Mesenchymal stem cell (in vitro differentiated cells and primary cell): ENCODE measurements at regions not wholly inside any gene's neighbourhood (a gene's known extent, or its start where the extent isn't known, plus 50 kb on each side); places are given as distances from the start of the nearest gene placed in this dataset.

Experiments used
- DNase-seq: peaks from one replicate; pipeline ENCODE4 v3.0.0-alpha.2; 2013
- H2AFZ ChIP-seq: one replicate; pipeline ENCODE4 v1.6.1; 2013; ENCODE audit warnings: low read depth, mild to moderate bottlenecking, control low read depth, inconsistent platforms, low read length, moderate library complexity
- H2AK5ac ChIP-seq: 2 replicates; pipeline ENCODE4 v1.6.1; 2013; ENCODE audit warnings: low read length, moderate library complexity, mild to moderate bottlenecking, inconsistent platforms; ENCODE audit not compliant: severe bottlenecking
- H2BK120ac ChIP-seq: one replicate; pipeline ENCODE4 v1.6.1; 2013; ENCODE audit warnings: low read depth, mild to moderate bottlenecking, inconsistent platforms, low read length, moderate library complexity
- H2BK12ac ChIP-seq, 2 experiments: one replicate each; pipeline ENCODE4 v1.6.1; 2013; ENCODE audit warnings: inconsistent platforms in 2 of 2, low read length in 2 of 2, mild to moderate bottlenecking in 2 of 2, moderate library complexity in 2 of 2, control low read depth in 1 of 2
- H2BK15ac ChIP-seq: one replicate; pipeline ENCODE4 v1.6.1; 2013; ENCODE audit warnings: mild to moderate bottlenecking, low read depth, inconsistent platforms; ENCODE audit not compliant: poor library complexity, severe bottlenecking
- H2BK5ac ChIP-seq: 2 replicates; pipeline ENCODE4 v1.6.1; 2013; ENCODE audit warnings: low read depth, mild to moderate bottlenecking, low read length, control low read depth, inconsistent platforms; ENCODE audit not compliant: poor library complexity, severe bottlenecking
- H3K14ac ChIP-seq, 2 experiments: one replicate each; pipeline ENCODE4 v1.6.1; 2013; ENCODE audit warnings: inconsistent platforms in 2 of 2, low read length in 2 of 2, control low read depth in 1 of 2, mild to moderate bottlenecking in 1 of 2, moderate library complexity in 1 of 2
- H3K18ac ChIP-seq, 2 experiments: one replicate each; pipeline ENCODE4 v1.6.1; 2013; ENCODE audit warnings: inconsistent platforms in 2 of 2, low read length in 2 of 2, control low read depth in 1 of 2, low read depth in 1 of 2, mild to moderate bottlenecking in 1 of 2
- H3K23ac ChIP-seq, 2 experiments: one replicate each; pipeline ENCODE4 v1.6.1; 2013; ENCODE audit warnings: inconsistent platforms in 2 of 2, low read length in 2 of 2, mild to moderate bottlenecking in 2 of 2, moderate library complexity in 2 of 2, control low read depth in 1 of 2
- H3K27ac ChIP-seq: 2 replicates; pipeline ENCODE4 v1.5.1; 2013; ENCODE audit warnings: mild to moderate bottlenecking, moderate library complexity, low read length, control low read depth, inconsistent platforms; ENCODE audit not compliant: poor library complexity, severe bottlenecking
- H3K27me3 ChIP-seq, 2 experiments: 2 replicates each; pipeline versions ENCODE4 v1.6.1 to v1.7.0; 2013; ENCODE audit warnings: low read length in 2 of 2, mild to moderate bottlenecking in 2 of 2, moderate library complexity in 2 of 2, control low read depth in 1 of 2, inconsistent platforms in 1 of 2; ENCODE audit not compliant: control insufficient read depth in 1 of 2, insufficient read depth in 1 of 2
- H3K36me3 ChIP-seq, 2 experiments: 2 replicates each; pipeline versions ENCODE4 v1.6.1 to v1.7.0; 2013; ENCODE audit warnings: low read length in 2 of 2, control low read depth in 1 of 2, inconsistent platforms in 1 of 2, low read depth in 1 of 2, mild to moderate bottlenecking in 1 of 2; ENCODE audit not compliant: insufficient read depth in 2 of 2, control insufficient read depth in 1 of 2
- H3K4ac ChIP-seq, 2 experiments: one replicate each; pipeline ENCODE4 v1.6.1; 2013; ENCODE audit warnings: inconsistent platforms in 2 of 2, low read length in 2 of 2, mild to moderate bottlenecking in 2 of 2, moderate library complexity in 2 of 2, control low read depth in 1 of 2, low read depth in 1 of 2
- H3K4me1 ChIP-seq: 2 replicates; pipeline ENCODE4 v1.6.1; 2013; ENCODE audit warnings: low read depth, low read length, control low read depth; ENCODE audit not compliant: control insufficient read depth, insufficient read depth
- H3K4me2 ChIP-seq: 2 replicates; pipeline ENCODE4 v1.6.1; 2013; ENCODE audit warnings: low read length, mild to moderate bottlenecking, inconsistent platforms; ENCODE audit not compliant: poor library complexity, severe bottlenecking
- H3K4me3 ChIP-seq, 2 experiments: 2 replicates each; pipeline versions ENCODE4 v1.5.1 to v1.7.0; 2013; ENCODE audit warnings: low read length in 2 of 2, mild to moderate bottlenecking in 2 of 2, control low read depth in 1 of 2, low read depth in 1 of 2; ENCODE audit not compliant: insufficient read depth in 1 of 2
- H3K79me1 ChIP-seq: replicated peaks from 2 replicates; pipeline ENCODE4 v1.6.1; 2013; ENCODE audit warnings: mild to moderate bottlenecking, control low read depth, low read length, inconsistent platforms; ENCODE audit not compliant: poor library complexity, severe bottlenecking
- H3K9ac ChIP-seq: 2 replicates; pipeline ENCODE4 v1.7.0; 2013; ENCODE audit warnings: mild to moderate bottlenecking, low read length, moderate library complexity
- H3K9me3 ChIP-seq: 2 replicates; pipeline ENCODE4 v1.7.0; 2013; ENCODE audit warnings: mild to moderate bottlenecking, low read length; ENCODE audit not compliant: control insufficient read depth
- H4K8ac ChIP-seq: one replicate; pipeline ENCODE4 v1.6.1; 2013; ENCODE audit warnings: inconsistent platforms, mild to moderate bottlenecking, low read length, moderate library complexity
- H4K91ac ChIP-seq: one replicate; pipeline ENCODE4 v1.6.1; 2013; ENCODE audit warnings: mild to moderate bottlenecking, low read length, inconsistent platforms
- WGBS: methylation state at CpG from one replicate; pipeline ENCODE4 v1.1.7; 2013; ENCODE audit warnings: mixed read lengths; 5-methylcytosine and 5-hydroxymethylcytosine counted together

DNA sequence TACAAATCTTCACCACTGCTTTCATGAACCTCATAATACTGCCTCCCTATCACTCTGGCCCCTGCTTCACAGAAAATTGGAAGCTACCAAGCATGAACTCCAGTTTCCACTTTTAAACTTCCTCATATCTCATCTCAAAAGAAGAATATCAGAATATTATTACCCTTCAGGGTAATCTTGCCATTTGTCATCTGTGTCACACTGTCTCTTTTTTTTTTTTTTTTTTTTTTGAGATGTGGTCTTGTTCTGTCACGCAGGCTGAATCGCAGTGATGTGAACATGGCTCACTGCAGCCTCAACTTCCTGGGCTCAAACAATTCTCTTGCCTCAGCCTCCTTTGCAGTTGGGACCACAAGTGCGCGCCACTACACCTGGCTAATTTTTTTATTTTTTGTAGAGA lies 80.4 kb upstream of the TCF12 start:
- no peak overlapping the region for H3K18ac ChIP-seq
- no peak overlapping the region for H3K9ac ChIP-seq
- no peak overlapping the region for H3K4me3 ChIP-seq
- peaks cover 3% of the 10 kb centered on the region for H3K4me1 ChIP-seq
- H3K36me3 ChIP-seq: no peaks in the 10 kb centered on the region
- H3K27me3 ChIP-seq: no peaks in the 10 kb centered on the region
- H3K14ac ChIP-seq: no peak overlapping the region
- H3K79me1 ChIP-seq: no peaks in the 10 kb centered on the region
- no peak overlapping the region for H2AFZ ChIP-seq
- H2BK15ac ChIP-seq: no peak overlapping the region
- no peak overlapping the region for H4K91ac ChIP-seq
- H2BK120ac ChIP-seq: no peak overlapping the region
- H2BK12ac ChIP-seq: no peak overlapping the region
- H2BK5ac ChIP-seq: no peak overlapping the region
- 100% methylated on average over 2 of the region's 4 CpGs for WGBS
- no peak for DNase-seq
- H4K8ac ChIP-seq: no peak overlapping the region
- no peak overlapping the region for H3K27ac ChIP-seq
- no peak overlapping the region for H3K4me2 ChIP-seq
- no peaks in the 10 kb centered on the region for H3K9me3 ChIP-seq
- no peak overlapping the region for H3K4ac ChIP-seq
- H2AK5ac ChIP-seq: no peak overlapping the region
- H3K23ac ChIP-seq: no peak overlapping the region

DNA sequence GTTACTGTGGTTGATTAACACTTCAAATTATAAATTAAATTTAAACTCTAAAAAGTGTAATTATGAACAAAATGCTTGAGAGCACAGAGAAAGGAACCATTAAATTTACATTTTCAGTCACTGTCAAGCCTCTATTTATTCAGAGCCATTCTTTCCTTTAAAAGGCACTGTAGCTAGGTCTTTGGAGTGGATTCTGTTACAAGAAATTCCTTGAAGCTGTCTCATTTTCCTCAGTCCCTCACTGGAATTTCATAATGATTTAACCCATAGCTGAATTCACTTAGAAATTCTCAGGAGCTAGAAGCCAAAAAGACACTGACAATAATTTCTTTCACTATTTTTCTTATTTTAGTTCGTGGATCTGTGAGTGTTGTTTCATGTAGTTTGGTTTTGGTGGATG lies 81.2 kb upstream of the TCF12 start:
- H2BK15ac ChIP-seq: no peak overlapping the region
- H3K4me2 ChIP-seq: no peak overlapping the region
- no peak overlapping the region for H4K8ac ChIP-seq
- no peak overlapping the region for H2BK5ac ChIP-seq
- no CpG with 5 or more reads among the region's 1 CpG for WGBS
- H3K79me1 ChIP-seq: no peaks in the 10 kb centered on the region
- no peak overlapping the region for H2BK120ac ChIP-seq
- H3K4me3 ChIP-seq: no peak overlapping the region
- peaks cover 3% of the 10 kb centered on the region for H3K4me1 ChIP-seq
- no peak overlapping the region for H3K9ac ChIP-seq
- no peak overlapping the region for H3K14ac ChIP-seq
- H2AK5ac ChIP-seq: no peak overlapping the region
- DNase-seq: peak; percentile 24
- H3K4ac ChIP-seq: no peak overlapping the region
- H3K18ac ChIP-seq: no peak overlapping the region
- H2BK12ac ChIP-seq: no peak overlapping the region
- no peaks in the 10 kb centered on the region for H3K36me3 ChIP-seq
- H3K27ac ChIP-seq: no peak overlapping the region
- no peaks in the 10 kb centered on the region for H3K27me3 ChIP-seq
- no peak overlapping the region for H4K91ac ChIP-seq
- no peak overlapping the region for H2AFZ ChIP-seq
- H3K23ac ChIP-seq: no peak overlapping the region
- H3K9me3 ChIP-seq: no peaks in the 10 kb centered on the region

DNA sequence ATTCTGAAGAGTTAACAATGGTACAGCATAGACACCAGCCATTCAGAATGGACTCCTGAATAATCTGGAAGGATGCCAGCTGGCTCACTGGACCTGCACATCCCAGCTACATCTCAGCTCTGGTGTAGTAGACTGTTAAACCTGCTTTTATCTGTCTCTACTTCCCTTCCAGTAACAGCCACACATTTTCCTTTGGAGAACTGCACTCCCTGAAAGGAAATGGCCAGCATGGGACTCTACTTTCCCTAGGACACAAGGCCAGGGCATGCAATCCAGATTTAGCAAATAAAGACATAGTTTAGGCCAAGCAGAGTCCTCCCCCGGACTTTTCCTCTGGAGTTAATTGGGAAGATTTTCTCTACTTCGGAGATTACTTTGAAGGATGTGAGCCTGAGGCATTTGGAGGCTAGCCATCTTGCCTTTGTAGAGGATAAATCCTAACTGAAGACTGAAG lies 82.7 kb upstream of the TCF12 start:
- no peaks in the 10 kb centered on the region for H3K36me3 ChIP-seq
- H2BK12ac ChIP-seq: no peak overlapping the region
- 98% methylated on average over 2 of the region's 2 CpGs for WGBS
- no peak overlapping the region for H3K4me2 ChIP-seq
- H3K14ac ChIP-seq: no peak overlapping the region
- H2BK120ac ChIP-seq: no peak overlapping the region
- H4K8ac ChIP-seq: no peak overlapping the region
- peaks cover 3% of the 10 kb centered on the region for H3K4me1 ChIP-seq
- no peak overlapping the region for H3K23ac ChIP-seq
- H3K27ac ChIP-seq: peak overlapping the region; percentile 20
- H3K27me3 ChIP-seq: no peaks in the 10 kb centered on the region
- no peak overlapping the region for H2AFZ ChIP-seq
- no peak overlapping the region for H3K4me3 ChIP-seq
- peak overlapping the region; percentile 13 for H2AK5ac ChIP-seq
- H3K4ac ChIP-seq: no peak overlapping the region
- DNase-seq: no peak
- H3K9ac ChIP-seq: no peak overlapping the region
- H4K91ac ChIP-seq: no peak overlapping the region
- H3K9me3 ChIP-seq: no peaks in the 10 kb centered on the region
- H3K18ac ChIP-seq: no peak overlapping the region
- no peak overlapping the region for H2BK15ac ChIP-seq
- H2BK5ac ChIP-seq: peak overlapping the region; percentile 44
- no peaks in the 10 kb centered on the region for H3K79me1 ChIP-seq

DNA sequence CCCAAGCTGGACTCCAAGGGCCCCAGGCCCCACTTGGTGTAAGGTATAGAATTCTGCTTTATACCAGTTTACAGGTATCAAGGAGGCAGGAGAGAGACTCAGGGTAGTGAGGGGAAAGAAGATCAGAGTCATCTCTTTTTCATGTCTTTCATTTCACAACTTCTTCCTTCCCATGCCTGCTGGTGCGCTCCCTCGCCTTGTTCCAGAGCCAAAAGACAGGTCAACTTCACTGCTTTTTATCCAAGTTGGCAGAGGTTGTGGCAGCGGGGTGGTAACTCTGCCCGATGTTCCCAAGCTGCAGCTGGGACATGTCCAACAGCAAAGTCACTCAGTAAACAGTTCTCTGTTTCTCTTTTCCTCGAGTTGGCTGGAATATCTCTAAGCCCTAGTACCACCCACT lies 86.3 kb upstream of the TCF12 start:
- WGBS: 85% methylated on average over 5 of the region's 5 CpGs
- DNase-seq: no peak
- no peak overlapping the region for H4K8ac ChIP-seq

More for the DNA sequence above, 86.3 kb upstream of the TCF12 start:
- H3K27ac ChIP-seq: no peak overlapping the region
- H3K4ac ChIP-seq: no peak overlapping the region
- H2AK5ac ChIP-seq: no peak overlapping the region
- no peak overlapping the region for H3K14ac ChIP-seq
- H3K4me2 ChIP-seq: no peak overlapping the region
- H2BK15ac ChIP-seq: no peak overlapping the region
- H3K9ac ChIP-seq: no peak overlapping the region
- H3K23ac ChIP-seq: no peak overlapping the region
- no peak overlapping the region for H4K91ac ChIP-seq
- no peaks in the 10 kb centered on the region for H3K27me3 ChIP-seq
- no peaks in the 10 kb centered on the region for H3K36me3 ChIP-seq
- H3K4me1 ChIP-seq: peaks cover 3% of the 10 kb centered on the region
- H3K9me3 ChIP-seq: no peaks in the 10 kb centered on the region
- H3K18ac ChIP-seq: no peak overlapping the region
- no peak overlapping the region for H3K4me3 ChIP-seq
- H3K79me1 ChIP-seq: no peaks in the 10 kb centered on the region
- no peak overlapping the region for H2BK12ac ChIP-seq
- H2BK5ac ChIP-seq: no peak overlapping the region
- no peak overlapping the region for H2BK120ac ChIP-seq
- no peak overlapping the region for H2AFZ ChIP-seq
